ENCODE measurements at regions not wholly inside any gene's neighbourhood (a gene's known extent, or its start where the extent isn't known, plus 50 kb on each side); places are given as distances from the start of the nearest gene placed in this dataset.

DNA sequence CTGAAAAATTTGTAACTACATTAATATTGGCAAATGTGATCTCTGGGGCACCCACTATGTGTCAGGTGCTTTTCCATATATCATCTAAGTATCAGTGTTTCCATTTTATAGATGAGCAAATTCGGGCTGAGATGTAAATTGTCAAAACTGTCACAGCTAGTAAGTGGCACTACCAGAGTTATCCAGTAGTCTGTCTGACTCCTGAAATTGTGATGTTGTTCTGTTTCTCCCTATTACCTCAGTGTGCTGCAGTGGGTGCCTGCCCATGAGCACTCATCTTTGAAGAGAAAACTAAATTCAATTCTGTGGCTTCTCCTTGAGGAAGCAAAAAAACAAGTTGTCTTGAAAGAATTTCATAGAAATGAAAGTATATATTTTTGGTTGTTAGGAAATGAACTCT lies 467.4 kb upstream of the FANCL start:
- Histone ChIP-seq H3K4me3 (replicated peaks; ENCODE audit: insufficient read depth, low read length) (no peak overlapping the region), H3K27ac (replicated peaks) (no peak overlapping the region), H3K27me3 (ENCODE audit: insufficient read depth, poor library complexity, severe bottlenecking) (no peaks in the 10 kb centered on the region)
- TF ChIP-seq GABPA (IDR thresholded peaks at IDR 0.05; ENCODE audit: low read depth) (no peak), POLR2AphosphoS5 (IDR thresholded peaks at IDR 0.05; ENCODE audit: low read depth) (no peak), SPI1 (IDR thresholded peaks at IDR 0.05; ENCODE audit: borderline replicate concordance, low read depth) (no peak)
- TF ChIP-seq, protein P1, sequence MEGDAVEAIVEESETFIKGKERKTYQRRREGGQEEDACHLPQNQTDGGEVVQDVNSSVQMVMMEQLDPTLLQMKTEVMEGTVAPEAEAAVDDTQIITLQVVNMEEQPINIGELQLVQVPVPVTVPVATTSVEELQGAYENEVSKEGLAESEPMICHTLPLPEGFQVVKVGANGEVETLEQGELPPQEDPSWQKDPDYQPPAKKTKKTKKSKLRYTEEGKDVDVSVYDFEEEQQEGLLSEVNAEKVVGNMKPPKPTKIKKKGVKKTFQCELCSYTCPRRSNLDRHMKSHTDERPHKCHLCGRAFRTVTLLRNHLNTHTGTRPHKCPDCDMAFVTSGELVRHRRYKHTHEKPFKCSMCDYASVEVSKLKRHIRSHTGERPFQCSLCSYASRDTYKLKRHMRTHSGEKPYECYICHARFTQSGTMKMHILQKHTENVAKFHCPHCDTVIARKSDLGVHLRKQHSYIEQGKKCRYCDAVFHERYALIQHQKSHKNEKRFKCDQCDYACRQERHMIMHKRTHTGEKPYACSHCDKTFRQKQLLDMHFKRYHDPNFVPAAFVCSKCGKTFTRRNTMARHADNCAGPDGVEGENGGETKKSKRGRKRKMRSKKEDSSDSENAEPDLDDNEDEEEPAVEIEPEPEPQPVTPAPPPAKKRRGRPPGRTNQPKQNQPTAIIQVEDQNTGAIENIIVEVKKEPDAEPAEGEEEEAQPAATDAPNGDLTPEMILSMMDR (IDR thresholded peaks at IDR 0.05; ENCODE audit: insufficient read depth, low read length): no peak
- TF ChIP-seq, protein P2, sequence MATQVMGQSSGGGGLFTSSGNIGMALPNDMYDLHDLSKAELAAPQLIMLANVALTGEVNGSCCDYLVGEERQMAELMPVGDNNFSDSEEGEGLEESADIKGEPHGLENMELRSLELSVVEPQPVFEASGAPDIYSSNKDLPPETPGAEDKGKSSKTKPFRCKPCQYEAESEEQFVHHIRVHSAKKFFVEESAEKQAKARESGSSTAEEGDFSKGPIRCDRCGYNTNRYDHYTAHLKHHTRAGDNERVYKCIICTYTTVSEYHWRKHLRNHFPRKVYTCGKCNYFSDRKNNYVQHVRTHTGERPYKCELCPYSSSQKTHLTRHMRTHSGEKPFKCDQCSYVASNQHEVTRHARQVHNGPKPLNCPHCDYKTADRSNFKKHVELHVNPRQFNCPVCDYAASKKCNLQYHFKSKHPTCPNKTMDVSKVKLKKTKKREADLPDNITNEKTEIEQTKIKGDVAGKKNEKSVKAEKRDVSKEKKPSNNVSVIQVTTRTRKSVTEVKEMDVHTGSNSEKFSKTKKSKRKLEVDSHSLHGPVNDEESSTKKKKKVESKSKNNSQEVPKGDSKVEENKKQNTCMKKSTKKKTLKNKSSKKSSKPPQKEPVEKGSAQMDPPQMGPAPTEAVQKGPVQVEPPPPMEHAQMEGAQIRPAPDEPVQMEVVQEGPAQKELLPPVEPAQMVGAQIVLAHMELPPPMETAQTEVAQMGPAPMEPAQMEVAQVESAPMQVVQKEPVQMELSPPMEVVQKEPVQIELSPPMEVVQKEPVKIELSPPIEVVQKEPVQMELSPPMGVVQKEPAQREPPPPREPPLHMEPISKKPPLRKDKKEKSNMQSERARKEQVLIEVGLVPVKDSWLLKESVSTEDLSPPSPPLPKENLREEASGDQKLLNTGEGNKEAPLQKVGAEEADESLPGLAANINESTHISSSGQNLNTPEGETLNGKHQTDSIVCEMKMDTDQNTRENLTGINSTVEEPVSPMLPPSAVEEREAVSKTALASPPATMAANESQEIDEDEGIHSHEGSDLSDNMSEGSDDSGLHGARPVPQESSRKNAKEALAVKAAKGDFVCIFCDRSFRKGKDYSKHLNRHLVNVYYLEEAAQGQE (IDR thresholded peaks at IDR 0.05; ENCODE audit: insufficient replicate concordance, low read depth): no peak
- DNase-seq (ENCODE audit: low read depth in 1 of 2, low spot score in 1 of 2): no peak

DNA sequence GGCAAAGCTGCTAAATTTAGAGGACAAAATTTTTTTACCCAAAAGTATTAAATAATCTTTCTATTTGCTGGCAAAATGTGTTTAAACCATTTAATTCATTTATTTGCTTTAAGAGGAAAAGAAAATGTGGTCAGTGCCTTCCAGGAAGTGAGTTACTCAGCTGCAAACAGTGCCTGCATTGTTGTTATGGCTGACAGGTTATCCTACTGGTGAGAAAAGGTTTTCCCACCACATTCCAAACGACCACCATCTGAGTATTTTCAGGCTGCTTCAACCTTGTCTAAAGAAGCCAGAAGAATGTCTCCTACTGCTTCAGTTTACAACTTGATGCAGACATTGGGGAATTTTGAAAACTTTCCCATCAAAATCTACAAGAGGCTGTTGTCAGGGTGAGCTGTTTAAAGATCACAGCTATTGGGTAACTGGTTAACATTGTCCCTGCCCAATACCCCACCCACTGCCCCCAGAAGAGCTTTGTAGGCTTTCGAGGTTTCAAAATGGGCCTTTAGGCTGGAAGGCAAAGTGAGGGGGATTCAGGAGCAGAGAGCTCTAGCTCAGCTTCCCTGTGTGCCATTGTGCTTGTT lies 461.3 kb upstream of the FANCL start:
- Histone ChIP-seq H3K4me3 (replicated peaks; ENCODE audit: insufficient read depth, low read length) (no peak overlapping the region), H3K27me3 (ENCODE audit: insufficient read depth, poor library complexity, severe bottlenecking) (no peaks in the 10 kb centered on the region), H3K27ac (replicated peaks) (no peak overlapping the region)
- no peak for DNase-seq (ENCODE audit: low read depth in 1 of 2, low spot score in 1 of 2)
- TF ChIP-seq POLR2AphosphoS5 (IDR thresholded peaks at IDR 0.05; ENCODE audit: low read depth) (no peak), GABPA (IDR thresholded peaks at IDR 0.05; ENCODE audit: low read depth) (no peak), SPI1 (IDR thresholded peaks at IDR 0.05; ENCODE audit: borderline replicate concordance, low read depth) (no peak)
- TF ChIP-seq, protein P1 (IDR thresholded peaks at IDR 0.05; ENCODE audit: insufficient read depth, low read length): no peak
- TF ChIP-seq, protein P2 (IDR thresholded peaks at IDR 0.05; ENCODE audit: insufficient replicate concordance, low read depth): no peak

DNA sequence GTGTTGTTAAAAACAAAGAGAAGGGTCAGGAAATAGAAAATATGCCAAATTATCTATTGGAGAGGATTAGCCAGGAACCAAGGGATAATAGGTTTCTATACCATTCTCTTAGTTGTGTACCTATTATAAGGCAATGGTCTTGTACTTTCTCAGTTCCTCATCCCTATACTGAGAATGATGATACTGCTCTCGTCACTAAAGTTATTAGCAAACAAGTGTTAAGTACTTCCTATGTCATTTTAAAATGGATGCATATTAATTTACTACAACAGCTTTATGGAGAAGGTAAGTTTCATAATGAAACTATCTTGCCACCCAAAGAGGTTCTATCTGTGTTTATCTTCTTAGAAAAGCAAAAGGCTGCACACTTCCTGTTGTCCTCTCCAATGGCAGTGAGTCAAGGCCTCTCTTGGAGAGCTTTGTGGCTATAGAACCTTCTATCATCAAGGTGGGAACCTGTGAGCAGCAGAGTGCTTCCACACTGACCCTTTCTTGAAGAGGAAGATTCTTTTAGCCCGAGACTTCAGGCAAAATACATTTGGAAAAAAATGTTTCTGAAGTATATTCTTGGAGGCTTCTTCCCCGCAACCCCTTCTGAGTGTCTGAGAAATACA lies 460.7 kb upstream of the FANCL start:
- Histone ChIP-seq H3K4me3 (replicated peaks; ENCODE audit: insufficient read depth, low read length) (no peak overlapping the region), H3K27ac (replicated peaks) (no peak overlapping the region), H3K27me3 (ENCODE audit: insufficient read depth, poor library complexity, severe bottlenecking) (no peaks in the 10 kb centered on the region)
- no peak for DNase-seq (ENCODE audit: low read depth in 1 of 2, low spot score in 1 of 2)
- TF ChIP-seq, protein P2 (IDR thresholded peaks at IDR 0.05; ENCODE audit: insufficient replicate concordance, low read depth): no peak
- TF ChIP-seq GABPA (IDR thresholded peaks at IDR 0.05; ENCODE audit: low read depth) (no peak), SPI1 (IDR thresholded peaks at IDR 0.05; ENCODE audit: borderline replicate concordance, low read depth) (no peak), POLR2AphosphoS5 (IDR thresholded peaks at IDR 0.05; ENCODE audit: low read depth) (no peak)
- TF ChIP-seq, protein P1 (IDR thresholded peaks at IDR 0.05; ENCODE audit: insufficient read depth, low read length): no peak

Measured in HL-60 (cell line).